ENCODE measurements at regions not wholly inside any gene's neighbourhood (a gene's known extent, or its start where the extent isn't known, plus 50 kb on each side); places are given as distances from the start of the nearest gene placed in this dataset.

DNA sequence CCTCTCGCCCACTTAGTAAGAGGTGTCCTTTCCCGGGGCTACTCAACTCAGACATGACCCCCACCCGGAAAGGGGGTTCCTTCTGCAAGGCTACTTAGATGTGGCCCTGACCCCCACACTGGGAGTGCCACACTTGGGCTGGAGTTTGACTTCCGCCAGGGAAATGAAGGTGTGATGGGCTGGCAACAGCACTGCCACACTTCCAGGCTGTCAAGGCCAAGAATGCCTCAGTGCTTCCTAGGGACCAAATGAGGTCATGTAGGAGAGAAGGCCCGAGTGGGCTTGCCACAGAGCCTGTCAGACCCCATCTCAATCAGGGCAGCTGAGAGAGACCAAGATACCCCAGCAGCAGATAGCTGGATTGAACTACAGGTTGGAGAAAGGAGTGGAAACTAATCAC is 55.5 kb downstream of the DRD1 start:
- no peak for DNase-seq

DNA sequence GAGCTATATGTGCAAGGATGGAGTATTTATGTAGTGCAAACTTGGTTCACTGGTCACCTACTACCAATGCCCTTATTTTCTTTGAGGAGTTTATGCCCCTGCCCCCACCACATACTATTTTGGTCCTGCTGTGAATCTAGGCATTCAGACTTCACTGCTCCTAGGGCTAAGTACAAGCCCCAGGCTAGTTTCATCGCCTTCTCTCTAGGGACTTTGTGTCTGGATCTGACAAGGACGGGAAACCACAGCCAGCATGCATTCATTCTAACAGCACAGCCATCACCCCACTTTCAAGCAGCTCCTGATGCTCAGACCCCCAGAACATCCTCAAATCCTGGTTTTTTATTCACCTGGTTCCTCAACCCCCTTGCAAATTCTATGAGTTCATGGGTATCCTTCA is 56.8 kb downstream of the DRD1 start:
- no peak for DNase-seq

DNA sequence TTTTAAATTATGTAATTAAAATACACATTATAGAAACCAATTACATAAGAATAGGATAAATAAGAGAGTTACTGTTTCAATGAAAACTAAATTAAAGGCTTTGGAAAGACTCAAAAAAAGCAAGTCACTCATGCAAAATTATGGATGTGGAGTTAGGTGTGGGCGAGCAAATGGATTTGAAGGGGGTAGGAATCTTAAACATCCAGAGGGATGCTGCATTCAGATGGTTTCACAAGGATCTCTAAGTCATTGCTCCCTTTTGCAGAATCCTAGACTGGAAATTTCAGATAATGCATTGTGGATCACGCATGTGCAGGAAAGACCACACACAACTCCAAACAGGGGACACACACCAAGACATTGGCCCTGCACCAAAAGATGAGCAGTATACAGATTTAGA is 57.5 kb downstream of the DRD1 start:
- DNase-seq: no peak

DNA sequence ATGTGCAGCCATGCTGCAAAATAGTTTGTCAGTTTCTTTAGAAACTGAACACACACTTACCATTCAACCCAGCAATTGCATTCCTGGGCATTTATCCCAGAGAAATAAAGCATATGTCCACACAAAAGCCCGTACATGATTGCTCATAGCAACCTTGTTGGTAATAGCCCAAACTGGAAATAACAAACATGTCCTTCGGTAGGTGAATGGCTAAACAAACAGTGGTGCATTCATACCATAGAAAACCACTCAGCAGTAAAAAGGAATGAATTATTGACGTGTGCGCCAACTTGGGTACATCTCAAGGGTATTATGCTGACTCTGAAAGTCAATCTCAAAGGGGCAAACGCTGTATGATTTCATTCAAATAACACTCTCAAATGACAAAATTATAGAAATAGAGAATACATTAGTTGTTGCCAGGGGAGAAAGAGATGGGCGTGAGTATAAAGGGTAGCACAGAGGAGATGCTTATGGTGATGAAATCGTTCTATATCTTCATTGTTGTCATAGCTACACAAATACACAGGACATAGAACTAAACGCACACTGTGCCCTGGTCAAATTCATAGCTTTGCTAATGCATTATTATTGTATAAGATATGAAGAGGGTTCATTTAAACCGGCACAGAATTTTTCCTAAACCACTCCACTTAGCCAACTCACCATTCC is 58.2 kb downstream of the DRD1 start:
- DNase-seq: no peak

DNA sequence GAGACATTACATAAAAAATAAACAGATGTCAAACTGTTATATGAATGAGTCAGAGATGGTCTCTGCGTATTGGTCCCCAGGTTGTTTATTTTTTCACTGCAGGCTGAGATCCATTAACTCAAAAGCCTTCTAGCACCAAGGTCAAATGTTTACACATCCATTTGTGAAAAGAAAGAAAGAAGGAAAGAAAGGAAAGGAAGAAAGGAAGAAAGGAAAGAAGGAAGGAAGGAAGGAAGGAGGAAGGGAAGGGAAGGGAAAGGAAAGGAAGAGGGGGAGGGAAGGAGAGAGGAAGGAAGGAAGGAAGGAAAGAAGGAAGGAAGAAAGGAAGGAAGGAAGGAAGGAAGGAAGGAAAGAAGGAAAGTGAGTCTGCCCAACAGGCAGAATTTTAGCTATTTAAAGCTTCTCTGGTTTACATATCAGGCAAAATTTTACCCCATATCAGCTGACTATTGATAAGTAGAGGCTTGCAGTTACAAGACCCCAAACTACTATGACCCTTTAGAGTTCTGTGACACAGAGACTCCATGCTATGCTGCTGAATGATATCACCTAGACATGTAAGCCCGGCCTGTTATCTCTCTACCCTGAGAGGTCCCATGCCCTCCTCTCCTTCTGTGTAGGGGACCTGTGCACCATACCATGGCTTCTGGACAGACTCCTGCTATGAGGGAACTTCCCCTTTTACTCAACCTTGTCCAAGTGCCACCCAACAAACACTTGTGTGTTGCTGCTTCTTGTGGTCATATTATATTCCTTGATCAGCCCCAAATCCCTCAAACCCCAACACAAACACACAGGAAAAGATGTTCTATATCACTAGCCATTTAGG is 59.0 kb downstream of the DRD1 start:
- no peak for DNase-seq

DNA sequence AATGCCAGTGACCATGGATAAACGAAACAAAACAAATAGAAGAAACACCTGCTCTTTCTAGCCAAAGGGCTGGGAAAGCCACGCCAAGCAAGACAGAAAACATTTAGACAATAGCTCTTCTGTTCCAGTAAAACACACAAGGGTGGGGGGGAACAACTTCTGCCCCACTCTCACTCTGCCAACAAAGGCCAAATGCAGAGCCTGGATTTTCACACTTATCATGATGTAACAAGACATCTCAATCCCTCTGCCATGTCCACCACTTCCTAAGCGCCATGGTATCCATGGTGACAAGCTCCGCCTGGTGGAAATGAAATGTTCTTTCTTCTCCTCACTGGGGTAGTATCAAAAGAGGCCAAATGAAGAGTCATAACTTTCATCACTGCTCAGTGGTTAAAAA is 60.6 kb downstream of the DRD1 start:
- DNase-seq: no peak

DNA sequence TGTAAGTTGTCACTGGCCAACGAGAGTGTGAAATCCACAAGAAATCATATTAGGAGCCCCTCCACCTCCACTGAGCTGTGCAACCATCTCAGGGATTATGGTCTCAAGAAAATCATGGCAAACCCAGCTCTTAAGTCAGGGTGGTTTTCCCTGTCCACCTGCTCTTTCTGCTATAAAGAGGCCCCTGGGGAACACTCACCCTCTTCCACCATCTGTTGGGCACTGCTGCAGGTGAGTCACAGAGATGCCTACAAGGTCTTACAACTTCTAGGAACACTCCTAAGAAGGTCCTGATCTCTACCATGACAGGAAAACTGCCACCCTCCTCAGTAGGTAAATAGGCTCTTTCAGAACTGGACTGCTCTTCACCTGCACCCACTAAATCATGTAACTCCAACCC is 61.8 kb downstream of the DRD1 start:
- DNase-seq: no peak

DNA sequence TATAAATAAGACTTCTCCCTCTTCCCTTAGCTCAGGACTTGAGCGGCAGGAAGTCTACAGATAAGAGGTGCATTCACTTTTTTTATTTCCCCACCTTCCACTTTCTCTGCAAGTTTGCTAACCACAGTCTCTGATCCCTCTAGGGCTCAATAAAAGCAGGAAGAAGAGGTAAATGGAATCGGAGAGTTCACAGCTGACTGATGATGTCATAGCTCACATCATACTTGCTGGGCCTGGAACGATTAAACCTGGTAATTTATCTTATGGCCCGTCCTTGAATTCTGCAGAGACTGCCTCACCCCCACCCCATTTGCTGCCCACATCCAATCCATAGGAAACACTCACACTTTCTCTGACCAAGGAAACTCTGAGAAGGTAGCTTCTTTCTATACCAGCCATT is 62.9 kb downstream of the DRD1 start:
- DNase-seq: no peak

DNA sequence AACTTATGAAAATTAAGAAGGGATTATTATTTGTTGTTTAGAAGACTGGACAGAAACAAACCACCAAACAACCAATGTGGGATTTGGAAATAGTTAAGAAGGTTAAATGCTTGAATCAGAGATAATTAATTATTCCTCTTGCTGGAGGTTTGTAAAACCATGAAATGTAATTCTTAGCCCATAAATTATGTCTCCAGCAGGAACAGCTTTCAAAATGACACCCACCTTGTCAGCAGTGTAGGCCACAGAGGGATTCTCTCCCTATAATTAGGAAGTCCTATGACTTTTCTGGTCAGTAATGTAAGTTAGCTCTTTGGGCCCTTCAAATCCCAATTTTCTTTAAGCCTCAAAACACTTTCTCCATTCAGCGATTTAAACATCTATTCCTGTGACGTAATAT is 63.3 kb downstream of the DRD1 start:
- DNase-seq: no peak

DNA sequence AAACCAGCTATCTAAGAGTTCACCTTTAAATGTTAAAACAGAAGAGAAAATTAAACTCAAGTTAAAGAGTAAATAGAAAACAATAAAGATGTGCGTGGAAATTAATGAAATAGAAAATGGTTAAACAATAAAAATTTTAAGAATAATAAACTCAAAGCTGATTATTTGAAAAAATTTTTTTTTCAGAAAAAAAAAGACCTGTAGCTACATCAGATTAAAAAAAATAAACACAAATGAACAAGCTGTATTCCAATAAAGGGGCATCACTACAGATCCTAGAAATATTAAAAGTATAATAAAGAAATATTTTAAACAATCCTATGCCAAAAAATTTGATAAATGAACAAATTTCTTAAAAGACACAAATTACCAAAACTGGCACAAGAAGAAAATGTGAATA is 64.1 kb downstream of the DRD1 start:
- DNase-seq: no peak

DNA sequence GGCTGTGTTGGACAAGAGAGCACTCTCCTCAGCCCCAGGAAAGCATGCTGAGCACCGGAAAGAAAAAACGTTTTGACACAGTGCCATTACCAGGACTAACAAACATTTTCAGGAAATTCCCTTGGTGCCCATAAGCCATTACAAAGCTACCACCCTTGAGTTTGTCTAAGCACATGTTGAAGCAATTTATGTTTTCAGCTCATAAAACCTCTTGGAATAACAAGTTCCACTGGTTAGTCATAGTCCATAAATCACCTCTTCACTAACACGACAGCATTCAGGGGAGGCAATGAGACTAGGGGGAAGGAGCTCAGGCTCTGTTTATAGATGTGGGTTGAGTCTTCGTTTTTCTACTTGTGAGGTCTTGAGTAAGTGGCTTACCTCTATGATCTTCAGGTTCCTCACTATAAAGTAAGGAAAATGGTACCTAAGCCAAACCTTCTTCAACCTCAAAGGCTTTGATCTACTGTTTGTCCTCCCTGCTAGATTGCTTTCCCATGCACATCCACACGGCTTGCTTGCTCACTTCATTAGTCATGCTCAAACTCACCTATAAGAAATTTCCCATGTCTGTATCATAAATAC is 65.4 kb downstream of the DRD1 start:
- DNase-seq: no peak

DNA sequence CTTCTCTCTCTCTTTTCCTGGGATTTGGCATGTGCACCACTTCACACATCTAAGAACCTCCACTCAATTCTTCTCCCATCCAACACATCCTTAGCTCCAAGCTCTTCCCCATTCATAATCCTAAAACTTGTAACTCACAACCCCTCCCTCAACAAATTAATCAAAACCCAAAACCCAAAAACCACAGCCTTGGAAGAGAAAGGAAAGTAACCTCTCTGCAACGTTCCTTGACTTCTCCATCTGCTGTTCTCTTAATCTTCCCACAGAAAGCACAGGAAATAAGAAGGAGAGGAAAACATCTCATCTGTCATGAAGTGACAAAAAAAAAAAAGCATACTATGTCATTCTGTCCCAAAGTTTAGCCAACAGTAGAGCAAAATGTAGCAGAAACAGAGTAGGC is 66.2 kb downstream of the DRD1 start:
- no peak for DNase-seq

DNA sequence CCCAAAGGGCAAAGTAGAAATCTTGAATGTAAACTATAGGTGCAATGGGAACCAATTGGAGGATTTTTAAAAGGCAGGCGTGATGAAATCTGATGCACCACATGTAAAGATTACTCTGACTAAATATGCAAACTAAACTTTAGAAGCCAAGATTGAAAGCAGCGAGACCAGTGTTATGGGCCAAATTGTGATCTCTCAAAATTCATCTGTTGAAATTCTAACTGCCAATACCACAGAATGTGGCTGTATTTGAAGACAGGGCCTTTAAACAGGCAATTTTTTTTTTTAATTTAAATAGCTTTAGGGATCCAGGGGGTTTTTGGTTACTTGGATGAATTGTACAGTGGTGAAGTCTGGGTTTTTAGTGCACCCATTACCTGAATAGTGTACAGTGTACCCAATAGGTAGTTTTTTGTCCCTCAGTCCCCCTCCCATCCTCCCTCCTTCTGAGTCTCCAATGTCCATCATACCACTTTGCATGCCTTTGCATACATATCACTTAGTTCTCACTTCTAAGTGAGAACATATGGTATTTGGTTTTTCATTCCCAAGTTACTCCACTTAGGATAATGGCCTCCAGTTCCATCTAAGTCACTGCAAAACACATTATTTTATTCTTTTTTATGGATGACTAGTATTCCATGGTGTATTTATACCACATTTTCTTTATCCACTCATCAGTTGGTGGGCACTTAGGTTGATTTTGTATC is 69.7 kb downstream of the DRD1 start:
- no peak for DNase-seq

DNA sequence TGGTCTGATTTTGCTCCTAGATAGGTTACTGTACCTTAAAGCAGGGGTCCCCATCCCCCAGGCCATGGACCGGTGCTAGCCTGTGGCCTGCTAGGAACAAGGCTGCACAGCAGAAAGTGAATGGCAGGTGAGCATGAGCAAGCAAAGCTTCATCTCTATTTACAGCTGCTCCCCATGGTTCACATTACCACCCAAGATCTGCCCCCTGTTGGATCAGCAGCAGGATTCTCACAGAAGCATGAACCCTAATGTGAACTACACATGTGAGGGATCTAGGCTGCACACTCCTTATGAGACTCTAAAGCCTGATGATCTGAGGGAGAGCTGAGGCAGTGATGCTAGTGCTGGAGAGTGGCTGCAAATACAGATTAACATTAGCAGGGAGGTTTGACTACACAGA is 78.1 kb downstream of the DRD1 start:
- DNase-seq: no peak

DNA sequence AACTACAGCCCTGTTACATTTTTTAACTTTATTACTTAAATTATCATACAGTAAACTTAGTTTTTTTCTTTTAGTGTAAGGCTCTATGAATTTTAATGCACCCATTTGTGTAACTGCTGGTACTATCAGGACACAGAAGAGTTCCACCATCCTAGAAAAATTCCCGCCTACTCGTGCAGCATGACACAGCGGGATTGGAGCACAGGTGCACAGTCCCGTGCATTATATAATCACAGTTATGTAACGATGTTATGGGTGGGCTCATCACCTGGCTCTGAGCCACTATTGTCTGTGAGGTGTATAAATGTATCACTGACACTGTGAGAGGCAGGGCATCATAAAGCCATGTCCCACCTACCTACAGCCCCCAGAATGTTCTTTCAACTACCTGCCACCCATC is 80.7 kb downstream of the DRD1 start:
- no peak for DNase-seq

DNA sequence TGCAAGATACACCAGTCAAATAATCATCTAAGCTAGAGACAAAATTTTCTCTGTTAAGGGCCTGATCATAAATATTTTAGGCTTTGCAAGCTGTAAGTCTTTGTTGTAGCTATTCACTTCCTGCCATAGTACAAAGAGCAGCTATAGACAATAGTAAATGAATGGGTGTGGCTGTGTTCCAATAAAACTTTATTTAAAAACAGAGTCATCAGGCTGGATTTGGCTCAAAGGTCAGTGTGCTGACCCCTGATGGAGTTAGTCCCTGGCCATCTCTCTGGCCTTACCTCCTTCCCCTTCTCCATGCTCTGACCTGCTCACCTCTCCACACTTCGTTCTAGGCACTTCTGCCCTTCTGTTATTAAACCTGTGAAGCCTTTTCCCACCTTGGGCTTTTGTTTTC is 86.0 kb downstream of the DRD1 start:
- no peak for DNase-seq

DNA sequence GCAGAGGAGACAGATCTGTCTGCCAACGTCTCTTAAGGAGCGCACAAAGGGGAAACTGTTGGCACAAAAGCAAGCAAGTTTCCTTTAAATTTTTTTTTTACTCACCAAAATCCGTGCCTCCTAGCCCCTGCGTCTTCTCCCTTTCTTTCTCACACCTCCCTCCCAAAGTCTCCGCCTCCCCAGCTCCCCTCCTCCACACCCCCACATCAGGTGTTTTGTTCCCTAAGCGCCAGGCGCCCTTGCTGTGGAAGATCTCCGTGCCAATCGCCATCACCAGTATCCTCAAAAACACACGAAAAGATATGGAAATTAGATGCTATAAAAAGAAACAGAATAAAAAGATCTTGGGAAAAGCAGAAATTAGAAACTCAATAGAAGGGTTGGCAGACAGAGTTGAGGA is 87.6 kb downstream of the DRD1 start:
- no peak for DNase-seq

DNA sequence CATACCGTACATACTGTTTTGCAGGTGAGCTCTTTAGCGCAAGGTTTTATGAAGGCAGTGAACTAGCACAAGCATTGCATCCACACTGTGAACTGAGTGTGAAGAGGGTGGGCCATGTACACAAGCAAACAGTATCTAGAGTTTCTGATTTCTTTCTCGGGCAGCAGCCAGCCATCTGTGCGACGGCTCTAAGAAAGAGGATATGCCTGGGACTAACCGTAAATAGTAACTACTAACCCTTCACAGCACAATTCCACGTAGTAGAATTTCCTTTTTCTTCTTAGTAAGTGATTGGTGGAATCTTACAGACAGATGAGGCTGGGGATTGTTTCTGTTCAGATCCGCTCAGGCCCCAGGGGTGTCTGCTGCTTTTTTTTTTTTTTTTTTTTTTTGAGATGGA is 89.0 kb downstream of the DRD1 start:
- no peak for DNase-seq

DNA sequence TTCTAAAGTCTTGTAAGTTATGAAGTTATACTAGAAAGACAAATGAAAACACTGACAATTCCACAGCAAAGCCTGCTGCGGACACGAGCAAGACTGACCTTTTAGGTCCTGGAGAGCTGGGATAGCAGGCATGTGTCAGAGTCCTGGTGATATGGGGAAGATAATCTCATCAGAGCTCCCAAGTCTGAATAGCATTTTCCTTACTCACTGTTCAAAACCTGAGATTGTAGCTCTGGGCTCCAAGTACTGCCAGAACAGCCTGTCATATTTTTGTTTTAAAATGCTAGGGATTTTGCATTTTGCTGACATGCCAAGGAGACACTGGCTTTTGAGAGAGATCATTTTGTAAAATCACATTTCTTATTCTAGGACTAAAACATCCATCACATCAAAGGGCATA is 90.1 kb downstream of the DRD1 start:
- no peak for DNase-seq

DNA sequence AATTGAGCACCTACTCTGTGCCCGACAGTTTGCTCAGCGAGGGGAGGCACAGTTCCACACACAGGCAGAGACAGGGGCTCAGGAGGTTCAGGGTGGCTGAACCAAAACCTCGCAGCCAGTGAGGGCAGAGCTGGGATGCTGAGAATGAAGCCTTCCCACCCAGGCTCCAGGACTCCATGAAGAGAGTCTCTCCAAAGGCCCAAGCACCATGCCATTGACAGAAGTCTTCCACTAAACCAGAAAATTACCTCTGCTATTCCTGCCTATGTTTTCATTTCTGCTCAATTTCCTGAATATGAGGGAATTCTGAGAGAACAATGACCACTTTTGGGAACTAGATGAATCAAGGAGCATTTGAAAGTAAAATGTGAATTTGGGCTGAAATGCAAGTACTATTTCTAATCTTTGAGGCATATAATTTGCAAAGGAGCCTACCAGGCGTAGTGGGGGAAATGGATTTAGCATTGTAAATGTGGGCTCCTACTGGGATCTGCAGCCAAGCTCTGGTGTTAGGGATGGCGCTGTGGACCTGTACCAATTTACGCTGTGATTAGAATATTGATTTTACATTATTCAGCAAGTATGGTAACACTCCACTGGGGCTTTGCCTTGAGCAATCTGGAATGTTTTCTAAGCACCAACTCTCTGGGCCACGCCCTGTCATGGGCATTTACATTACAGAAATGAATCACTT is 91.9 kb downstream of the DRD1 start:
- DNase-seq: no peak

DNA sequence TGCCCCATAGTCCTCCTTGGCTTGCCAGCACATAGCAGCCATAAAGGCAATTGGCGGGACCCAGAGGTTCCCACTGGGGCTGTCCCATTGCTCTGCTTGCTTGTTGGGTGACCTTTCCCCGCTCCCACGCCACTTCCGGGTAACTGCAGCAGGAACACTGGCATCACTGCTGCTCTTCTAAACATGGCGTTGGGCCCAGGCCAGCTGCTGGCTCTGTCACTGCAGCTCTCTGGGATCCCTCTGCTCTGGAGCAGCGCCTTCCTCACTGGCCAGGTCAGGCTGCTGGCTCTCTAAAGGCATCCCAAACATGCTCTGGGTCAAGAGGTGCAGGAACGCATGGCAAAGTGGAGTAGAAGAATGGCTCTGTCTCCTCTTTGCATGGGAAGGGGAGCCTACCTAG is 92.9 kb downstream of the DRD1 start:
- DNase-seq: no peak

DNA sequence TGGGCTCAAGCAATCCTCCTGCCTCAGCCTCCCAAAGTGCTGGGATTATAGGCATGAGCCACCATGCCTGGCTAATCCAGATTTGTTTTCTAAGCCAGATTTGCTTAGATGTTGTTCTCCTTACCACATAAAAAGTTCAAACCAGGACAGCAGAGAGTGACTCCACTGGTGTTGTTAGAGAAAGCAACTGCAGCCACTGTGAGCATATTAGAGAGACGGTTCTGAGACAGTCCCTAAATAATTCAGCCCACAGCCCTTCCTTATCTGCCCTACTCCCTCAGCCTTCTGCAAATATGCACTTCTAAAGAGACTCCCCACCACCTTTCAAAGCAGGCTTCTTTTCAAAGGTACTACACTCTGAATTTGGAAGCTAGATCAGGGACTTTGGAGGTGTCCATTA is 96.1 kb downstream of the DRD1 start:
- DNase-seq: no peak

DNA sequence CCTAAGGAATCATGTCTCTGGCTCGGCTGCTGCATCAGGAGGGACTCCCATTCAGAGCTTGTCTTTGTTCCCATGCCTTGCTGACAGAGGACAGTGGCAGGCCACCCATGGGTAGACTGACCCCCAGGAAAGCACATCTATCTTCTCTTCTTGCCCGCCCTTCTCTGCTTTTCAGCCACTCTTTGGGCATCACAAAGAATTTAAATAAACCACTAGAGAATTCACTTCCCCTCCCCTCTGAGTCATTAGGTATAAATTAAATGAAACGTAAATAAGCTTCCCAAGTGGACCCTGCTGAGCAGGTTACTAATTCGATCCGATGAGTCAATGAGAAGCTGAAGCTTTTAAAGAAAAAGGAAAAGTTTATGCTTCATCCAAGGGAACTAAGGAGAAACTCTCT is 97.0 kb downstream of the DRD1 start:
- DNase-seq: no peak
